ENCODE measurements at regions not wholly inside any gene's neighbourhood (a gene's known extent, or its start where the extent isn't known, plus 50 kb on each side); places are given as distances from the start of the nearest gene placed in this dataset.

GRCh38 chr3:38960953-38961622 lies 90.7 kb downstream of the SCN11A start:
- CTCF ChIA-PET (ENCODE audit: partially characterized antibody) = interaction anchor here (0.7 to 4.6 kb wide), 29 partner anchors 9 to 284 kb away, joined by 3 to 43 read pairs (median 4); no protein-coding TSS in a partner anchor
- TF ChIP-seq SP2 (IDR thresholded peaks at IDR 0.05; ENCODE audit: low read length) = no peak
- 0 out of 4 replicates have a peak, but pooled peaks have one; percentile 42 to 52 for TF ChIP-seq SIN3A (conservative IDR thresholded peaks at IDR 0.05 in 1 of 2, IDR thresholded peaks at IDR 0.05 in 1 of 2; ENCODE audit: low read depth in 1 of 2, low read length in 2 of 2)
- TF ChIP-seq ASH2L (IDR thresholded peaks at IDR 0.05; ENCODE audit: low read length) = peak; percentile 49
- TF ChIP-seq TCF12 (IDR thresholded peaks at IDR 0.05; ENCODE audit: low read depth, low read length) = no peak
- TF ChIP-seq CTCF (IDR thresholded peaks at IDR 0.05; ENCODE audit: control extremely low read depth in 1 of 3, insufficient read depth in 1 of 3, low read depth in 1 of 3, low read length in 3 of 3) = peak; percentile 62 to 88 (median 73)
- no peak for TF ChIP-seq GABPA (IDR thresholded peaks at IDR 0.05; ENCODE audit: borderline replicate concordance, insufficient read depth, low read length)
- TF ChIP-seq PHF8 (conservative IDR thresholded peaks at IDR 0.05; ENCODE audit: low read depth, low read length) = no peak
- TF ChIP-seq RAD21 (IDR thresholded peaks at IDR 0.05 in 1 of 2, conservative IDR thresholded peaks at IDR 0.05 in 1 of 2; ENCODE audit: low read depth in 2 of 2, low read length in 2 of 2) = peak; percentile 34 to 45
- peak; percentile 32; the same call in 1 of the 2 replicates for TF ChIP-seq YY1 (IDR thresholded peaks at IDR 0.05; ENCODE audit: low read depth, low read length)
- no peak for TF ChIP-seq POU5F1 (IDR thresholded peaks at IDR 0.05; ENCODE audit: low read depth, low read length)

More at GRCh38 chr3:38960953-38961622, 90.7 kb downstream of the SCN11A start:
- Histone ChIP-seq H2BK20ac (ENCODE audit: low read length) (no peak overlapping the region), H2AK5ac (ENCODE audit: low read depth, low read length) (no peak overlapping the region), H2BK120ac (replicated peaks; ENCODE audit: low read depth, low read length) (no peak overlapping the region), H3K27me3 (replicated peaks in 1 of 4; ENCODE audit: control insufficient read depth in 3 of 4, extremely low read depth in 1 of 4, insufficient read depth in 3 of 4, low read length in 3 of 4) (no peaks in the 10 kb centered on the region), H3K36me3 (ENCODE audit: control insufficient read depth in 2 of 4, insufficient read depth in 4 of 4, low read length in 3 of 4) (no peaks in the 10 kb centered on the region), H3K4me3 (ENCODE audit: extremely low read depth in 1 of 4, insufficient read depth in 2 of 4, low read depth in 3 of 4, low read length in 4 of 4) (no peak overlapping the region), H3K23ac (ENCODE audit: insufficient read length) (no peak overlapping the region), H4K5ac (ENCODE audit: insufficient read length, low read depth, low read length) (no peak overlapping the region), H4K20me1 (replicated peaks in 1 of 2; ENCODE audit: control insufficient read depth in 1 of 2, insufficient read depth in 2 of 2, low read length in 2 of 2) (no peaks in the 10 kb centered on the region), H3K27ac (ENCODE audit: low read depth, low read length) (no peak overlapping the region), H2BK5ac (ENCODE audit: low read depth, low read length) (no peak overlapping the region), H2BK15ac (ENCODE audit: low read length) (no peak overlapping the region), H3K9me3 (ENCODE audit: insufficient read depth in 2 of 2, low read depth in 1 of 2, low read length in 1 of 2) (no peaks in the 10 kb centered on the region), H3K4ac (replicated peaks; ENCODE audit: insufficient read length, low read depth, low read length) (no peak overlapping the region), H4K8ac (ENCODE audit: extremely low read depth, insufficient read depth, low read length) (no peak overlapping the region), H3K4me1 (replicated peaks in 1 of 4; ENCODE audit: control insufficient read depth in 3 of 4, insufficient read depth in 4 of 4, low read length in 3 of 4) (no peaks in the 10 kb centered on the region), H2BK12ac (ENCODE audit: low read depth, low read length) (no peak overlapping the region), H3K18ac (ENCODE audit: extremely low read depth, low read length) (no peak overlapping the region), H3K9ac (replicated peaks in 1 of 4; ENCODE audit: extremely low read depth in 1 of 4, low read depth in 3 of 4, low read length in 3 of 4) (no peak overlapping the region), H3K79me1 (ENCODE audit: low read depth, low read length) (no peaks in the 10 kb centered on the region), H4K91ac (replicated peaks; ENCODE audit: insufficient read length, low read length) (no peak overlapping the region), H3K14ac (ENCODE audit: insufficient read length) (no peak overlapping the region), H3K4me2 (ENCODE audit: insufficient read depth in 1 of 2, low read depth in 2 of 2, low read length in 2 of 2) (0 out of 4 replicates have a peak overlapping the region, but pooled peaks of 1 of the 2 experiments have one; percentile 5), H3K79me2 (ENCODE audit: control insufficient read depth in 1 of 2, insufficient read depth in 2 of 2, low read length in 2 of 2) (no peaks in the 10 kb centered on the region), H2AFZ (ENCODE audit: low read length) (peak overlapping the region; percentile 43), H3K56ac (replicated peaks; ENCODE audit: insufficient read length, low read depth, low read length) (no peak overlapping the region), H3K23me2 (ENCODE audit: low read depth, low read length) (no peaks in the 10 kb centered on the region)
- POLR2A ChIA-PET (ENCODE audit: partially characterized antibody) = no interaction called here
- 27% methylated on average over 5 of the region's 5 CpGs; no CpG with 5 or more reads in 1 of the 2 experiments for WGBS, 2 experiments (ENCODE audit: extremely low coverage in 1 of 2, insufficient coverage in 1 of 2, insufficient read length in 1 of 2, insufficient replicate concordance in 2 of 2, low coverage in 1 of 2, low lambda C conversion rate in 2 of 2, missing lambda C conversion rate in 1 of 2)
- FAIRE-seq (peak; percentile 78), DNase-seq (ENCODE audit: low read depth in 1 of 2, low spot score in 2 of 2) (peak; percentile 39 to 73)

All from H1 (cell line).